SK-N-SH (cell line): ENCODE measurements at regions not wholly inside any gene's neighbourhood (a gene's known extent, or its start where the extent isn't known, plus 50 kb on each side); places are given as distances from the start of the nearest gene placed in this dataset.

Experiments
- CTCF ChIA-PET: fragments of 300-600, 350-600 bp; formaldehyde crosslinking; extraction: SDS; loops from one replicate; lab custom pipeline; 2021; lab: Yijun Ruan, JAX
- POLR2A ChIA-PET: fragments of 350-600 bp; sonication (Branson Sonifier 250); formaldehyde crosslinking; extraction: SDS; loops from one replicate; lab custom pipeline; 2020; ENCODE audit warnings: antibody characterized with exemption, inconsistent platforms; lab: Yijun Ruan, JAX
- DNase-seq: peaks from one replicate; pipeline ENCODE4 v3.0.0; 2012
- H2AFZ ChIP-seq: fragments of 200-600 bp; sonication (generic); 2 replicates; pipeline ENCODE4 v1.8.1; 2016; ENCODE audit warnings: antibody characterized with exemption, mild to moderate bottlenecking, low read depth
- H3F3A ChIP-seq: fragments of 200-600 bp; sonication (generic); replicated peaks from 2 replicates; pipeline ENCODE3; 2016; ENCODE audit warnings: antibody characterized with exemption, mild to moderate bottlenecking; ENCODE audit not compliant: insufficient read depth
- H3K27ac ChIP-seq, 2 experiments: fragments of 200-500 bp in 1 of 2; fragments of 200-600 bp in 1 of 2; sonication (Bioruptor generic) in 1 of 2; sonication (generic), shearing (Covaris generic) in 1 of 2; 2 replicates each; pipeline versions ENCODE4 v1.5.1 to v1.6.1; 2014 to 2016; ENCODE audit warnings: low read depth in 2 of 2, inconsistent platforms in 1 of 2, low read length in 1 of 2, mild to moderate bottlenecking in 1 of 2, mixed read lengths in 1 of 2
- H3K27me3 ChIP-seq: fragments of 200-600 bp; sonication (generic), shearing (Covaris generic); 2 replicates; pipeline ENCODE4 v1.6.1; 2016; ENCODE audit warnings: mixed run types; ENCODE audit not compliant: insufficient read depth
- H3K36me3 ChIP-seq, 2 experiments: fragments of 200-500 bp in 1 of 2; fragments of 200-600 bp in 1 of 2; sonication (Bioruptor generic) in 1 of 2; sonication (generic) in 1 of 2; replicated peaks in 1 of 2; 2 replicates each; pipeline versions ENCODE3 to v1.5.1; 2014 to 2016; ENCODE audit warnings: low read length in 1 of 2, mild to moderate bottlenecking in 1 of 2; ENCODE audit not compliant: insufficient read depth in 2 of 2, control insufficient read depth in 1 of 2
- H3K4me1 ChIP-seq, 2 experiments: fragments of 200-500 bp in 1 of 2; fragments of 200-600 bp in 1 of 2; sonication (Bioruptor generic) in 1 of 2; sonication (generic), shearing (Covaris generic) in 1 of 2; 2 replicates each; pipeline versions ENCODE4 v1.5.1 to v1.6.1; 2014 to 2016; ENCODE audit warnings: low read depth in 1 of 2, low read length in 1 of 2, mixed run types in 1 of 2; ENCODE audit not compliant: insufficient read depth in 2 of 2, control insufficient read depth in 1 of 2
- H3K4me2 ChIP-seq: fragments of 200-600 bp; sonication (generic), shearing (Covaris generic); 2 replicates; pipeline ENCODE4 v1.6.1; 2017; ENCODE audit warnings: mixed run types
- H3K4me3 ChIP-seq, 2 experiments: fragments of 200-500 bp in 1 of 2; fragments of 200-600 bp in 1 of 2; sonication (Bioruptor generic) in 1 of 2; sonication (generic), shearing (Covaris generic) in 1 of 2; 2 replicates each; pipeline versions ENCODE4 v1.5.1 to v1.8.1; 2014 to 2016; ENCODE audit warnings: low read depth in 2 of 2, inconsistent platforms in 1 of 2, low read length in 1 of 2, mild to moderate bottlenecking in 1 of 2, mixed read lengths in 1 of 2, moderate library complexity in 1 of 2
- H3K79me2 ChIP-seq: fragments of 200-600 bp; sonication (generic); 2 replicates; pipeline ENCODE4 v1.8.1; 2017; ENCODE audit warnings: mild to moderate bottlenecking; ENCODE audit not compliant: insufficient read depth
- H3K9ac ChIP-seq: fragments of 200-600 bp; sonication (generic); 2 replicates; pipeline ENCODE4 v1.6.1; 2017; ENCODE audit warnings: mixed run types
- H3K9me2 ChIP-seq: fragments of 200-600 bp; sonication (generic); 2 replicates; pipeline ENCODE4 v1.6.1; 2017; ENCODE audit warnings: mixed run types
- H3K9me3 ChIP-seq: fragments of 200-600 bp; sonication (generic); 2 replicates; pipeline ENCODE4 v1.6.1; 2017; ENCODE audit warnings: mixed run types, mild to moderate bottlenecking, moderate library complexity
- H4K20me1 ChIP-seq: fragments of 200-600 bp; sonication (generic); 2 replicates; pipeline ENCODE4 v1.6.1; 2017; ENCODE audit warnings: mild to moderate bottlenecking, mixed run types; ENCODE audit not compliant: insufficient read depth
- ELF1 ChIP-seq: IDR thresholded peaks from 2 replicates; pipeline ENCODE4 v1.4.0; 2012
- EZH2phosphoT487 ChIP-seq: fragments of 200-600 bp; sonication (generic); IDR thresholded peaks from 2 replicates; pipeline ENCODE4 v1.6.1; 2017; ENCODE audit warnings: low read depth, mixed run types, mild to moderate bottlenecking, antibody characterized with exemption, moderate library complexity, borderline replicate concordance
- FOSL2 ChIP-seq: IDR thresholded peaks from 2 replicates; pipeline ENCODE4 v1.4.0; 2012; ENCODE audit warnings: low read depth, mild to moderate bottlenecking, moderate library complexity, borderline replicate concordance
- FOXJ3 ChIP-seq: sonication (generic); formaldehyde crosslinking; IDR thresholded peaks from 2 replicates; pipeline ENCODE4 v1.5.1; 2020; ENCODE audit warnings: mild to moderate bottlenecking, missing genetic modification reagents
- FOXM1 ChIP-seq: IDR thresholded peaks from 2 replicates; pipeline ENCODE4 v1.4.0; 2012; ENCODE audit warnings: low read depth, mild to moderate bottlenecking
- GABPA ChIP-seq: IDR thresholded peaks from 2 replicates; pipeline ENCODE4 v1.4.0; 2012; ENCODE audit warnings: low read depth, mild to moderate bottlenecking
- JUND ChIP-seq: IDR thresholded peaks from 2 replicates; pipeline ENCODE4 v1.4.0; 2012
- MEF2A ChIP-seq: IDR thresholded peaks from 2 replicates; pipeline ENCODE4 v1.4.0; 2012; ENCODE audit warnings: low read depth, borderline replicate concordance
- MXI1 ChIP-seq: IDR thresholded peaks from 2 replicates; pipeline ENCODE4 v1.6.1; 2012; ENCODE audit warnings: mild to moderate bottlenecking, low read depth, low read length, improper control_type of control experiment
- NFIC ChIP-seq: IDR thresholded peaks from 2 replicates; pipeline ENCODE4 v1.4.0; 2012; ENCODE audit warnings: borderline replicate concordance
- POLR2AphosphoS5 ChIP-seq: IDR thresholded peaks from 2 replicates; pipeline ENCODE4 v1.6.1; 2012; ENCODE audit warnings: low read depth, low read length
- RAD21 ChIP-seq: IDR thresholded peaks from 2 replicates; pipeline ENCODE4 v1.6.1; 2012; ENCODE audit warnings: mild to moderate bottlenecking, low read length
- RXRA ChIP-seq: IDR thresholded peaks from 2 replicates; pipeline ENCODE4 v1.4.0; 2012; ENCODE audit warnings: low read depth, mild to moderate bottlenecking, borderline replicate concordance
- SIN3A ChIP-seq: IDR thresholded peaks from 2 replicates; pipeline ENCODE4 v1.6.1; 2012; ENCODE audit warnings: low read depth, mild to moderate bottlenecking, low read length, moderate library complexity, borderline replicate concordance
- USF2 ChIP-seq: fragments of 150-350 bp; IDR thresholded peaks from 2 replicates; pipeline ENCODE4 v1.6.1; 2017; ENCODE audit warnings: antibody characterized with exemption, low read length, low read depth, borderline replicate concordance
- YY1 ChIP-seq: IDR thresholded peaks from 2 replicates; pipeline ENCODE4 v1.4.0; 2012; ENCODE audit warnings: low read depth, mild to moderate bottlenecking
- ZBTB33 ChIP-seq: IDR thresholded peaks from 2 replicates; pipeline ENCODE4 v1.4.0; 2012; ENCODE audit warnings: low read depth, borderline replicate concordance
- WGBS: methylation state at CpG from one replicate; pipeline ENCODE4 v1.1.6; 2017; ENCODE audit warnings: low lambda C conversion rate; 5-methylcytosine and 5-hydroxymethylcytosine counted together
- TF ChIP-seq, protein P1 (sequence below): IDR thresholded peaks from 2 replicates; pipeline ENCODE4; 2012
- TF ChIP-seq, protein P2 (sequence below): IDR thresholded peaks from 2 replicates; pipeline ENCODE4 v1.4.0; 2012; ENCODE audit warnings: low read depth
- TF ChIP-seq, protein P3 (sequence below): fragments of 200-600 bp; sonication (generic); IDR thresholded peaks from 2 replicates; pipeline ENCODE4 v1.6.1; 2017; ENCODE audit warnings: antibody characterized with exemption, mild to moderate bottlenecking, moderate library complexity

GRCh38 chr18:78169174-78169864, 810.3 kb upstream of the SALL3 start:
- CTCF ChIA-PET: no interaction called here

DNA sequence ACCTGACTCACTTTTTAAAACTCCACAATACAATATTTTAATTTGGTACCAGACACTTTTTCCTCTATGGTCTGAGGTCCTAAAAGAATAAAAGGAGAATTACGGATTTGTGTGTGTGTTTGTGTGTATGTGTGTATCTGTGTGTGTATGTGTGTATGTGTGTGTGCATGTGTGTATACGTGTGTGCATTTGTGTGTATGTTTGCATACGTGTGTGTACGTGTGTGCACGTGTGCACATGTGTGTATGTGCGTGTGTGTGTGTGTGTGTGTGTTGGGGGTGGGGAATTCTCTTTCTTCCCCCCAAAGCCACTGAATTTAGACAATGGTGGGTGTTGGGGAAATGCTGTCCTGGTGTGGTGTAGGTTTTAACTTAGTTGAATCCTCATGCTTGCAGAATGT, 807.7 kb upstream of the SALL3 start:
- 3% methylated on average over 6 of the region's 6 CpGs for WGBS
- no peaks in the 10 kb centered on the region for H3K4me1 ChIP-seq
- no peak overlapping the region for H3K27ac ChIP-seq
- TF ChIP-seq POLR2AphosphoS5 (no peak), FOSL2 (no peak), FOXM1 (no peak), GABPA (no peak), ZBTB33 (no peak), RAD21 (no peak), FOXJ3 (CRISPR knock-in tag) (no peak), JUND (no peak), SIN3A (no peak), EZH2phosphoT487 (no peak), ELF1 (no peak), YY1 (no peak), USF2 (no peak), MXI1 (no peak), RXRA (no peak)
- TF ChIP-seq, protein P1, sequence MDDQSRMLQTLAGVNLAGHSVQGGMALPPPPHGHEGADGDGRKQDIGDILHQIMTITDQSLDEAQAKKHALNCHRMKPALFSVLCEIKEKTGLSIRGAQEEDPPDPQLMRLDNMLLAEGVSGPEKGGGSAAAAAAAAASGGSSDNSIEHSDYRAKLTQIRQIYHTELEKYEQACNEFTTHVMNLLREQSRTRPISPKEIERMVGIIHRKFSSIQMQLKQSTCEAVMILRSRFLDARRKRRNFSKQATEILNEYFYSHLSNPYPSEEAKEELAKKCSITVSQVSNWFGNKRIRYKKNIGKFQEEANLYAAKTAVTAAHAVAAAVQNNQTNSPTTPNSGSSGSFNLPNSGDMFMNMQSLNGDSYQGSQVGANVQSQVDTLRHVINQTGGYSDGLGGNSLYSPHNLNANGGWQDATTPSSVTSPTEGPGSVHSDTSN: no peak
- TF ChIP-seq, protein P2, sequence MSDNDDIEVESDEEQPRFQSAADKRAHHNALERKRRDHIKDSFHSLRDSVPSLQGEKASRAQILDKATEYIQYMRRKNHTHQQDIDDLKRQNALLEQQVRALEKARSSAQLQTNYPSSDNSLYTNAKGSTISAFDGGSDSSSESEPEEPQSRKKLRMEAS: no peak

More at GRCh38 chr18:78169174-78169864, 810.3 kb upstream of the SALL3 start:
- Histone ChIP-seq H3K36me3 (no peaks in the 10 kb centered on the region), H3K4me3 (no peak overlapping the region), H3K4me2 (no peak overlapping the region; the same call in 1 of the 2 replicates), H3K27me3 (no peaks in the 10 kb centered on the region), H3K9me3 (no peaks in the 10 kb centered on the region), H3K4me1 (no peaks in the 10 kb centered on the region), H4K20me1 (no peaks in the 10 kb centered on the region), H2AFZ (no peak overlapping the region), H3K9me2 (no peaks in the 10 kb centered on the region), H3F3A (no peaks in the 10 kb centered on the region), H3K79me2 (no peaks in the 10 kb centered on the region), H3K27ac (no peak overlapping the region), H3K9ac (no peak overlapping the region)
- TF ChIP-seq, protein P3, sequence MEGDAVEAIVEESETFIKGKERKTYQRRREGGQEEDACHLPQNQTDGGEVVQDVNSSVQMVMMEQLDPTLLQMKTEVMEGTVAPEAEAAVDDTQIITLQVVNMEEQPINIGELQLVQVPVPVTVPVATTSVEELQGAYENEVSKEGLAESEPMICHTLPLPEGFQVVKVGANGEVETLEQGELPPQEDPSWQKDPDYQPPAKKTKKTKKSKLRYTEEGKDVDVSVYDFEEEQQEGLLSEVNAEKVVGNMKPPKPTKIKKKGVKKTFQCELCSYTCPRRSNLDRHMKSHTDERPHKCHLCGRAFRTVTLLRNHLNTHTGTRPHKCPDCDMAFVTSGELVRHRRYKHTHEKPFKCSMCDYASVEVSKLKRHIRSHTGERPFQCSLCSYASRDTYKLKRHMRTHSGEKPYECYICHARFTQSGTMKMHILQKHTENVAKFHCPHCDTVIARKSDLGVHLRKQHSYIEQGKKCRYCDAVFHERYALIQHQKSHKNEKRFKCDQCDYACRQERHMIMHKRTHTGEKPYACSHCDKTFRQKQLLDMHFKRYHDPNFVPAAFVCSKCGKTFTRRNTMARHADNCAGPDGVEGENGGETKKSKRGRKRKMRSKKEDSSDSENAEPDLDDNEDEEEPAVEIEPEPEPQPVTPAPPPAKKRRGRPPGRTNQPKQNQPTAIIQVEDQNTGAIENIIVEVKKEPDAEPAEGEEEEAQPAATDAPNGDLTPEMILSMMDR: no peak
- TF ChIP-seq NFIC (no peak), MEF2A (no peak), YY1 (no peak), EZH2phosphoT487 (no peak)
- WGBS: 2% methylated on average over 13 of the region's 13 CpGs
- DNase-seq: no peak
- POLR2A ChIA-PET: no interaction called here

More for the DNA sequence above, 807.7 kb upstream of the SALL3 start:
- Histone ChIP-seq H4K20me1 (no peaks in the 10 kb centered on the region), H3F3A (no peaks in the 10 kb centered on the region), H3K4me2 (no peak overlapping the region), H3K27me3 (no peaks in the 10 kb centered on the region), H2AFZ (no peak overlapping the region), H3K9ac (no peak overlapping the region), H3K9me3 (no peaks in the 10 kb centered on the region), H3K79me2 (no peaks in the 10 kb centered on the region), H3K36me3 (no peaks in the 10 kb centered on the region), H3K9me2 (no peaks in the 10 kb centered on the region), H3K4me3 (no peak overlapping the region)
- ChIA-PET POLR2A (no interaction called here), CTCF (no interaction called here)
- no peak for DNase-seq
